NCI-H1930 (cell line): ENCODE measurements at regions not wholly inside any gene's neighbourhood (a gene's known extent, or its start where the extent isn't known, plus 50 kb on each side); places are given as distances from the start of the nearest gene placed in this dataset.
"Not testable (repeated sequence)": the region's sequence is repeated elsewhere in the genome, so short reads cannot be mapped to it uniquely, and the experiment has no call there.

Experiments
- DNase-seq, 2 experiments: peaks; one replicate each; lab custom pipeline; 2025; lab: John Stamatoyannopoulos, UW

DNA sequence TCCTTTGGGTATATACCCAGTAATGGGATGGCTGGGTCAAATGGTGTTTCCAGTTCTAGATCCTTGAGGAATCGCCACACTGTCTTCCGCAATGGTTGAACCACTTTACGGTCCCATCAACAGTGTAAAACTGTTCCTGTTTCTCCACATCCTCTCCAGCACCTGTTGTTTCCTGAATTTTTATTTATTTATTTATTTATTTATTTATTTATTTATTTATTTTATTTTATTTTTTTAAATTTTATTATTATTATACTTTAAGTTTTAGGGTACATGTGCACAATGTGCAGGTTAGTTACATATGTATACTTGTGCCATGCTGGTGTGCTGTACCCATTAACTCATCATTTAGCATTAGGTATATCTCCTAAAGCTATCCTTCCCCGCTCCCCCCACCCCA, 456.0 kb downstream of the SEMA3D start:
- not testable (repeated sequence) for DNase-seq

DNA sequence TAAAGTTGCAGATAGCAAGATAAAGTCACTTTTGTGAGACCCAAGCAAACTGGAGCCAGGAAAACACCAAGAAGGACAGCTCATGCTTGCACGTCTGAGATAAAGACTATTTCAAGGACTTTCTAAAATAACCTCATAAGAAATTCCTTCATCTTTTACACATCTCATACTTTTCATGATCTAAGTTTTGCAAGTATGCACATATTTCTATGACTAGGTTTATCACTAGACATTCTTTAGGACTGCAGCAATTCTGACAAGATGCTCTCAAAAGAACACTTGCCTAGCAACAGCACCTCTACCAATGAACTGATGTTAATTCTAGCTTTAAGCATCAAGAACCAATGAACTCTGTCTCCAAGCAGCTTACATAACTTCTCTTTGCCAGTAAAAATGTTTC, 457.6 kb downstream of the SEMA3D start:
- DNase-seq: no peak

DNA sequence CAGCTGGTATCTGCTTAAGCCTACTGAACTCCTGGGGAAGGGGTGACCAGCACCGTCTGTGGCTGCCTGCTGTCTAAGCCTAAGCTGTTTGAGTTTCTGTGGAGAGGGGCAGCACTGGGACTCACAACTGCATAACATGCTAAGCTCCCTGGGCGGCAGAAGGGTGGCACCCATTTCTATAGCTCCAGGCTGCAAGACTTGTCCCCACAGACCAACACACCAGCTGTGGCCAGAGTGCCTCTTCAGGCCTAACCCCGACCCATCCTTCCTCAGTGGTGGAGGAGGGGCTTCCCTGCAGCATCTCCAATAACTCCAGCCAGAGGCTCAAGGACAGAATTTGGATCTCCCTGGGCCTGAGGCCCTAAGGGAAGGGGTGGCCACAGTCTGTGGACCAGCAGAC, 464.1 kb downstream of the SEMA3D start:
- DNase-seq: no peak

DNA sequence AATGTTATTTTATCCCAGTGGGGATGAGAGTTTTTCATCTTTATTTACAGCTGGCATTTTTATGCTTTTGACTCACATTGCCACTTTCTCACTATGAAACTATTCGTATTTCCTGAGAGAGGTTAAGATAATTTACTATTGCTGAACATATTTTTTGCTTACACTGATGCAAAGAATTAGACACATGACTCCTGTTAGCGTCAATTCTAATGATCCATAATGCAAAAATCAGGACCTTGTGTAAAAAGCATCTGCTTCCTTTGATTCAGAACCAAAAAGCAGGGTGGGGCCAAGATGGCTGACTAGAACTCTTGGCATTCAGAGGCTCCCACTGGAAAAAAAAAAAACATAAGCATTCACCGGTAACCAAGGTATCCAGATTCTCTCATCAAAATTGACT, 464.8 kb downstream of the SEMA3D start:
- no peak for DNase-seq

DNA sequence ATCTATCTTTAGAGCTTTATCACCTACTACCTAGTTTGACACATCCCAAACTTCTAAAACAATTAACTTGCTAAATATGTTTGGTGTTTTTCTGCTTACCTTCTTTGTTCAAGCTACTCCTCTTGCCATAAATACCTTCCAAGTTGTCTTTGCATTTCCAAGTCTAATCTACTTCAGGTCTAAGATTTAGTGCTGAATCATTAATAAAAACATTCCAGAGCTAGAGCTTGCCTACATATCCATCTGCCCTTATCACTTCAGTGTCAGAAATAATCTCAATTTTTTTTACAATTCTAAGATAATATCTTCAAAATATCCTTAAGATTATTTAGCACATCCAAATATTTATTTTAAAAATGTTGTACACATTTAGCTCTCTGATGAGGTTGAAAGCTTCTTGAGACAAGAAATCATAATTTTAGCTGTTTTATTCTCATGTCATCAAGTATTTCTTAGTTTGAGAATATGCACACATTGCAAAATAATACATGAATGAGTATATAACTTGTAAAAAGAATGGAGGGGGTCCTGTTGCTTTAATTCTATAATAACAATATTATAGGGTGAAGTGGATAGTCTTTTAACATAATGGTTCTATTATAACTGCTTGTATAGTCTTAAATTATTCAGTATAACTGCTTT, 466.3 kb downstream of the SEMA3D start:
- DNase-seq: no peak

DNA sequence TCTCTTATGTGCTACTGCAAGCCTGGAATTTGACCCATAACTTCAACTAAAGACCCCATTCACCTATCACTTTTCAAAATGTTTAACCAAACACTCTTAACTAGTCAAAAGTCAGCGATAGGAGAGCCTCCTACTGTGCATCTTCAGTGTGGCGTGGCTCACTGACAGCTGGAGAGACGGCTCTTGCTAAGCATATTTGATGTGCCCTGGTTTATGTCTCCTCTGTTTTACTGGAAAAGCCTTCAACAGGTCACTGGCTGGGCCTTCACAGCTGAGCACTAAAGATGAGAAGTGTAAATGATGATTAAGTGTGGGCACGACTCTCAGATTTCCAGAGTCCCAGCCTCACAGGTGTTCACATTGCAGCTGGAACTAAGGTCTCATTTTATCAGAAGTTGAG, 472.1 kb downstream of the SEMA3D start:
- no peak for DNase-seq

DNA sequence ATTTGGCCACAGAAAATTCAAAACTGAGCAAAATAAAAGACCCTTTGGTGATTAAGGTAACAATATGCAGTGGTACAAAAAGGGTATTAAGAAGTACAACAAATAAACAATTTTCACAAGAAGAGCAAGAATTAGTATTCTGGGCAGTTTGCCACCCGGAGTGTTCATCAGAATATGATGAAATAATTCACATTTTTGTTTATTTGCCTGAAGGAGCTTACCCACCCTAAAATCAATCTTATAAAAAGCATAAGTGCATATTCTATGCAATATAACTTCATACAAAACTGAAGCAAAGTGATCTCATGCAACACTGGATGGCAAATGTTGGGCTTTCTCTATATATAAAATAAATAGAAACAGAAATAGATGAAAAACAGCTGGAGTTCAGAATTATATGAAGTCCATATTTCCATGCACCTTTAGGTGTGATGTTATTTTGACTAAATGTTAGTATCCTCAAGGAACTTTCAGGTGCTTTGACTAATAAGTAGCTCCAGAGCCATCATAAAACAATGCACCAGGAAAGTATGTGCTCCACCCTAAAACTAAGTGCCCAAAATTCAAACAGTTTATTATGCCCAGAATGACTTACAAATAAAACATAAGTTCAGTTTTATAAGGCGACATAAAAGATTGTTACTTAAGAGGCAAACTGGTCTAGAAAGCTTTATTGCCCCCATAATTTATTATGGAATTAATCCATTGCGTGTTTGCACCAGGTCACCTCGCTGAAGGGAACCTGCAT, 474.3 kb downstream of the SEMA3D start:
- DNase-seq: no peak

DNA sequence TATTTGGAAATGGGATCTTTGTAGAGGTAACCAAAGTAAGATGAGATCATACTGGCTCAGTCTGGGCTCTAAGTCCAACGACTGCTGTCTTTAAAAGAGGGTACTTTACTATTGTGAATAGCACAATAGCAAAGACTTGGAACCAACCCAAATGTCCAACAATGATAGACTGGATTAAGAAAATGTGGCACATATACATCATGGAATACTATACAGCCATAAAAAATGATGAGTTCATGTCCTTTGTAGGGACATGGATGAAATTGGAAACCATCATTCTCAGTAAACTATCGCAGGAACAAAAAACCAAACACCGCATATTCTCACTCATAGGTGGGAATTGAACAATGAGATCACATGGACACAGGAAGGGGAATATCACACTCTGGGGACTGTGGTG, 476.3 kb downstream of the SEMA3D start:
- DNase-seq: not testable (repeated sequence)

DNA sequence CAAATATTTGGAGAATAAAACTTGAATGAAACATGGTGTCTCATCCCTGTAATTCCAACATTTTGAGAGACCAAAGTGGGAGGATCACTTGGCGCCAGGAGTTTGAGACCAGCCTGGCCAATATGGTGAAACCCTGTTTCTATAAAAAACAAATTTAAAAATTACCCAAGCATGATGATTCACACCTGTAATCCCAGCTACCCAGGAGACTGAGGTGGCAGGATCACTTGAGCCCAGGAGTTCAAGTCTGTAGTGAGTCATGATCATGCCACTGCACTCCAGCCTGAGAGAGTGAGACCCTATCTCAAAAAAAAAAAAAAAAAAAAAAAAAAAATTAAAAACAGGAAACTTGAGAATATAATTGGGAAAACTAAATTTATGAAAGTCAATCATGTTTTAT, 481.1 kb downstream of the SEMA3D start:
- no peak for DNase-seq

DNA sequence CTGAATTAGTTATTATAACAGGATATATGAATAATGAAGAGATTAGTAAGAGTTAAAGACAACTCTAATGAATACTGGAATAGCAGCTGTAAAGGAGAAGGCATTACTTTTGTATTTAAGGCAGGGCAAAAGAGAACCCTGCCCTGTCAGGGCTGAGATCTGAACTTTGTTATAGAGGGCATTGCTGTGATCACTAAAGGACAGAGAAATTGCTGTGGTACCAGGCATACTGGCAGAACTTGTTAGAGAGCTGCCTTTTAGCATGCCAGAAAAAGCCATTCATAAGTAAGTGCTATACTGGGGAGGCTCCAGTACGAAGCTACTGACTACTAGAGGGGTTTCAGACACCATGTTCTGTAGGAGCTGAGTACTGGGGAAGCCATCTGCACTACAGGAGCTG, 481.8 kb downstream of the SEMA3D start:
- DNase-seq: no peak

DNA sequence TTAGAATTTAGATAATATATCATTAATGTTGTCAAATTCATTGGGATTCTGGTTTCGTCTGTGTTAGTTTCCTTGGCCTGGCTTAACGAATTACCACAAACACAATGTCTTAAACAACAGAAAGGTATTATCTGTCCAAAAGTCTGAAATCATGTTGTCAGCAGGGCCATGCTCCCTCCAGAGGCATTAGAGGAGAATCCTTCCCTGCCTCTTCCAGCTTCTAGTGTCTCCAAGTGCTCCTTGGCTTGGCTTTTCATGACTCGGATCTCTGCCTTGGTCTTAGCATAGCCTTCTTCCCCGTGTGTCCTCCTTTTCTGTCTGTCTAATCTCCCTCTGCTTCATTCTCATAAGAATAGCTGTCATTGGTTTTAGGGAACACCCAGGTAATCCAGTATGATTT, 482.5 kb downstream of the SEMA3D start:
- no peak for DNase-seq

DNA sequence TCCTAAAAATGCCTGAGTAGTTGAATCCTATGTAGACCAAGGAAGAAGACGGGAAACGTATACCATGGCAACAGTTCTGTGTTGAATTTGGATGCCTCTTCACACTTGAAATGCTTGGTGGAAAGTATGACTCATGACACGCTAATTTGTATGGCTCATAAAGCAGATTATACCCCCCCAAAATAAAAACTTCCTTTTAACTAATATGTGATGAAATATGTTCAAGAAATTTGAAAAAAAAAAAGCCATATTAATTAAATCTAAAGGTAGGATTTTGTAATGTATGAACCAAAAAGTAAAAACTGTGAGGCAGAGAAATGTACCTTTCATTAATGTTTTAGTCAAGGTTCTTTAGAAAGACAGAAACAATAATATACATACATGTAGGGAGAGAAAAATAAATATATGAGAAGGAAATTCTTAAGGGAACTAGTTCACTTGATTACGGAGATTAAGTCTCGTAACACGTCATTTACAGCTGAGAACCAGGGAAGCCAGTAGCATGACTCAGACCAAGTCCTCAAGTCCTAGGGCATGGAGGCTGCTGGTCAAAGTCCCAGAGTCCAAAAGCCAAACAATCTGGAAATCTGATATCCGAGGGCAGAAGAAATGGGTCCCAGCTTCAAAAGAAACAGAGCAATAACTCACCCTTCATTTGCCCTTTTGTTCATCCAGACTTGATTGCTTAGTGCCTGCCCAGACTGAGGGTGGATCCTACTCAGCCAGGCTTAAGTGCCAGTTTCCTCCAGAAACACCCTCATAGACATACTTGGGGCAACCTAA, 485.1 kb downstream of the SEMA3D start:
- no peak for DNase-seq

DNA sequence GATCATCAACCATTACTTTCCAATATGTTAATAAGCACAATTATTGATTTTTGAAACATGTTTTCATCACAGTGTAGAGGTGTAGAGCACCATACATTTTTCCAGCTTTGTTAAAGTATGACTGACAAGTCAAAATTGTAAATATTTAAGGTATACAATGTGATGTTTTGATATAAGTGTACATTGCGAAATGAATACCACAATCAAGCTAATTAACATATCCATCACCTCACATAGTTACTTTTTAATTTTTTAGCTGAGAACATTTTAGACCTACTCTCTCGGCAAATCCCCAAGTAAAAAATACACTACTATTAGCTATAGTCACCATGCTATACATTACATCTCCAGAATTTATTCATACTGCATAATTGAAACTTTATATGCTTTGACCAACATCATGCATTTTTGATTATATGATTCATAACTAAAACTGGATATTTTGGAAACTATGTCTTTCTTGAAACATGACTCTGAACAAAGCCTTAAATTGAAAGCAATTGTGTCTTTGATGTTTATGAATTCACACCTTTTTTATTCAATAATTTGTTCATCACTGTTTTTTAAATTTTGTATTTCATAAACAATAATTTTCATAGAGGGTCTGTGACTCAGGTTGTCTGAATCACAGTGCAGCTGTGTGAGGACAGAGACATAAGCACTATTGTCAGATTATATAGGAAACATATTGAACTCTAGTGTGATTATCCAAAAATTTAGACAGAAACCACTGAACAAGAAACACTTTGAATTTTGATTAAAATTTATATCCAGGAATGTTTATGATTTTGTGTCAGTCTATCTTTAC, 486.1 kb downstream of the SEMA3D start:
- DNase-seq: no peak

DNA sequence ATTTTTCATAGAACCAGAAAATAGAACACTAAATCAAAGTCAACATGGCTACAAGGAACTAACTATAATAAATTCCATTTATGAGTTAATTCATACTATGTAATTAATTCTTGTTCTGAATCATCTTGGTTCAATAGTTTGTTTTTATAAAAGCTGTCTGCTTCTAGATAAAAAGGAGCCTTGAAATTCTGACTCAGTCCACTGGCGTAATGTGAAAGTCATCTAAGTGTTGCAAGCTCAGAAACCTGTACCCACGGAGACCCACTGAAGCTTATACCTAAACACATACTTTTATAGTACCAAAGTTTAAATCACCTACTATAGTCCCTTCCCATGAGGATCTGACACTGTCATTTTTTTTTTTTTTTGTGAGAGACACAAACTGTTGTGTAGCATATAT, 489.4 kb downstream of the SEMA3D start:
- DNase-seq: no peak

DNA sequence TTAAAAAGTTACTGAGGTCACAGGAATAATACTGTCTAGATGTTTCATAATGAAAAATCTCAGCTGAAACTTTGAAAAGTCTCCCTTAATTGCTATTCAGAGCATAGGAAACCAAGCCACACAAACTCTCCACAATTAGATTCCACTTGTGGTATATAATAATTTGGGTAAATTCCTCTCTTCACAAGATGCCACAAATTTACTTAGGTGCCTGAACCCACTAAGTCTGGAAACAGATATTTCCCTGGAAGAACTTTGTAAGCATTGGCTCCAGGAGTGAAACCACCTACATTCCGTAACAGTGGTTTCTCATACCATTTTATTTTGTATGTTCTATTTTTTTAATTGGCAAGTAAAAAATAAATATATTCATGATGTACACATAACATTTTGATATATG, 493.4 kb downstream of the SEMA3D start:
- DNase-seq: no peak

DNA sequence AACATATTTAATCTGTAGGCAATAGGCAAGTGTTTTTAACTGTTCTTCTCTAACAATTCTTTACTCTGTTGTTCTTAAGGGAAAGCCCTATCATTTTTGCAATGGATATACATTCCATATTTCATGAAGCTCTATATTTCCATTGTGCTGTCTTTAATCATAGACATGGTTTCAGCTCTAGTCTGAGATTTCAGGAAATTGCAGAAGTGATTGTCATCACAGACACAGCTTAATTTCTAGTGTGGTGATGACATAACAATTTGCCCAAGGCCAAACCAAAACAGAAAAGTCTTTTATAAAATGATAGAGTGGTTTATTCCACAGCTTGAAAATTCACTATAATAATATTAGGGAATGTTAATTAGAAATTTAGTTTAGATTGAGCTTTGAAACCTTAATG, 494.1 kb upstream of the SEMA3A start:
- no peak for DNase-seq

DNA sequence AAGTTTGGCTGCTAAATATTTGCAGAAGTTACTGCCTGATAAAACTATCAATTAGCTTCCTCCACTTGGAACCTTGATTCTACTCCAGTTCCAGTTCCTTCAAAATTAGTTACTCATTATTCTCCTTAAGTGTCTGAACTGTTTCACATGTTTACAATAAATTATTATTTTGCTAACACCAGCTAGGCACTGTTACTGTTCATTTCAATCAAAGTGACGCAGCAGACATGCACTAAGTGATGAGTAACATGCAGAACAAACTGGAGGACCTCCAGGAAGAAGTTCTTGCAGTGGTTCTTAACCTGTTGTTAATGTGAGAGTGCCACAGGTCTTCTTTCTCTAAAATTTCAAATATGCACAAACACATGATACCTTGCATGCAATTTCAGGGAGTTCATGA, 491.8 kb upstream of the SEMA3A start:
- DNase-seq: no peak

DNA sequence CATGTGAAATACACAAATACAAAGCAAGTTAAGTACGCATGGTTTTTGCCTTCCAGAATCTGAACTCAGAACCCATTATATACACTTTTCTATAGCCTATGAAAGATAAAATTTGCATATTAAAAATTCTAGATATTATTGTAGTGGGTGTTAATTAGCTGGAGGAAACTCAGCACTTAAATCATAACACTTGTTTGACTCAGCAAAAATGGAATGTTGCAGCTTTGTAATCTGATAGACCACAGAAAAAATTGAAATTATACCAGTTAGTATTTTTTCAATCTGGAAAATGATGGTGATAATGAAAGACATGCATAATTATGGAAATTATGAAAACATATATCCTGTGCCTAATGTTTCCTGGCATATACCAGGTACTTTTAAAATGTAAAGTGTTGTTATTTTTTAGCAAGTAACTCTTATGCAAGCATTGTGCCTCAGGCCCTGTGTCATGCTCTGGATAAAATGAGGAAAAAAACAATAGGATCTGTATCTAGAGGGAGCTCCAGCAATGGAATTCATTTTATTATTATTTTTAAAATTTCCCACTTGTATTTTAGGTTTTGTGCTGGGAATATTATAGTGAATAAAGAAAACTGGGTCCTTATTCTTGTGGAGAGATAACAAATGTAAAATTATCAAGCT, 490.4 kb upstream of the SEMA3A start:
- DNase-seq: no peak

DNA sequence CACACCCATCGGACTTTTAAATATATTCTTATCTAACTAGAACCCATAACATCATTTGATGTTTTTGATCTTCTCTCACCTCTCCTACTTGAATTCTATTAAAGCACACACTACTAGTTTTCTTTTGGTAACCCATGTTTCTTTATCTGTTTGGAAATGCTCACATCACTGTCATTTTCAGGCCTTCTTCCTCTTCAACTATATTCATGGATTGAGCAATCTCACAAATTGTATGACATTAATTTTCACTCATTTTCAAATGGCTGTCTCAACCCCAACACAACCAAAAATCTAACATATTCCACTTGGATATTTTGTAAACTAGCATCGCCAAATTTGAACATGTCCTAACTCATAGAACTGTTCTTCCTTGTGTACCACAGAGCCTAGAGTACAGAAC, 488.0 kb upstream of the SEMA3A start:
- no peak for DNase-seq

DNA sequence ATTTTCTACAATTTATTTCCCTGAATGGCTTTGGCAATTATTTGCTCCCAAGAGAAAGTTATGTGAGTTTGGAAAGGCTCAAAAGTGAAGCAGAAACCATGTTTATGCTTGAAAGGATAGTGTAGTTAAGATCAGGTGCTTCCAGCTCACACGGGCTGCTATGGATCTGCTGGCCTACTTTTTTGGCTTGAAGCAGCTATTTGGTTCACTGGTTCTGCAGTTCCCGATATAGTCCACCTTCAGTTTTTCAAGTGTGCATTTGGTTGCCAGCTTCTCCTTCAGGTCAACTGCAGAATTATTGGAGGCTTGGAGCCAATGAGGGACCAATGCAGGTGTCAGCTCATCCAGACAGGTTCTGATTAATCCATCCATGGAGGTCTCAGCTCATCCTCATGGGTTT, 484.3 kb upstream of the SEMA3A start:
- DNase-seq: no peak

DNA sequence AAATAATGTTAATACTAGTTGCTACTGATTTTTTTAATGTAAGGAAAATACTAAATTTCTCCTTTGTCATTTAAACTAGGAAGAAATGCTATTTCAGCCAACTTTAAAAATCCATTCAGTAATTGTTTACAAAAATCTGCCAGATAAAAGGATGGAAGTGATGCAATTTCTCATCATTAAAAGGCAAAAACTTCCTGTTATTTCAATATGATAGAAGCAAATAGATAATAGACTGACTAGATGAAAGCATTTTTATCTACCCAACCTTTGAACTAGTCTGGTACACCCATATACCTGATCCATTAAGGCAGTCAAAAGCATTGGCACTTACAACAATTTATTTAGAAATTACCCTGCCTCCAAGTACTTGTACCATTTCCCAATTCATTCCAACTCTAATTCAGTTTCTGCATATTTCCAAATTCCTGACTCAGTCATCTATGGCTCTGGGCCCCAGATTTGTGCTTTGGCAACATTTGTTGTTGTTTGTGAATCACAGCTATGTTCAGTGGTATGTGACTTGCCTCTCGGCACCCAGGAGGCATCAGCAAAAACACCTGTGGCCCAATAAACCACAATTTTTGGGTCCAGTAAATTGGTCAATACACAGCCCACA, 482.6 kb upstream of the SEMA3A start:
- no peak for DNase-seq
